Colonic mucosa (tissue), 4 donors: ENCODE measurements at regions not wholly inside any gene's neighbourhood (a gene's known extent, or its start where the extent isn't known, plus 50 kb on each side); places are given as distances from the start of the nearest gene placed in this dataset.

ENCODE experiments used
- DNase-seq: peaks from one replicate; pipeline ENCODE4 v3.0.0-alpha.2; 2020
- H3K27ac ChIP-seq: fragments of 200-600 bp; one replicate; pipeline ENCODE4 v1.8.0; 2021
- H3K27me3 ChIP-seq: fragments of 200-600 bp; one replicate; pipeline ENCODE4 v1.8.0; 2021
- H3K36me3 ChIP-seq: fragments of 200-600 bp; one replicate; pipeline ENCODE4 v1.8.0; 2021
- H3K4me1 ChIP-seq: fragments of 200-600 bp; one replicate; pipeline ENCODE4 v1.8.0; 2021; ENCODE audit warnings: mild to moderate bottlenecking
- H3K4me3 ChIP-seq: fragments of 200-600 bp; one replicate; pipeline ENCODE4 v1.8.0; 2021
- H3K9ac ChIP-seq, 2 donors: one replicate each; pipeline ENCODE4 v1.7.0; 2013; ENCODE audit warnings: control low read depth in 2 of 2, low read depth in 2 of 2, low read length in 2 of 2
- H3K9me3 ChIP-seq: fragments of 200-600 bp; one replicate; pipeline ENCODE4 v1.8.0; 2021
- intact Hi-C: fragments of 100-400 bp; cut with DNase I; formaldehyde crosslinking; loops from one replicate; pipeline ENCODE4 v1.14.1; 2022
- TF ChIP-seq, protein P1 (sequence below): fragments of 200-600 bp; IDR thresholded peaks from one replicate; pipeline ENCODE4 v1.8.0; 2022; ENCODE audit warnings: antibody characterized with exemption, mild to moderate bottlenecking
- donor health status: healthy.
- donor health status: DM: no; HTN: no; CAD: no.
- donor health status: DM: no; HTN: no; CAD: no.

- no peaks in the 10 kb centered on the region for H3K9me3 ChIP-seq
- intact Hi-C loops: no loop called here
- TF ChIP-seq, protein P1, sequence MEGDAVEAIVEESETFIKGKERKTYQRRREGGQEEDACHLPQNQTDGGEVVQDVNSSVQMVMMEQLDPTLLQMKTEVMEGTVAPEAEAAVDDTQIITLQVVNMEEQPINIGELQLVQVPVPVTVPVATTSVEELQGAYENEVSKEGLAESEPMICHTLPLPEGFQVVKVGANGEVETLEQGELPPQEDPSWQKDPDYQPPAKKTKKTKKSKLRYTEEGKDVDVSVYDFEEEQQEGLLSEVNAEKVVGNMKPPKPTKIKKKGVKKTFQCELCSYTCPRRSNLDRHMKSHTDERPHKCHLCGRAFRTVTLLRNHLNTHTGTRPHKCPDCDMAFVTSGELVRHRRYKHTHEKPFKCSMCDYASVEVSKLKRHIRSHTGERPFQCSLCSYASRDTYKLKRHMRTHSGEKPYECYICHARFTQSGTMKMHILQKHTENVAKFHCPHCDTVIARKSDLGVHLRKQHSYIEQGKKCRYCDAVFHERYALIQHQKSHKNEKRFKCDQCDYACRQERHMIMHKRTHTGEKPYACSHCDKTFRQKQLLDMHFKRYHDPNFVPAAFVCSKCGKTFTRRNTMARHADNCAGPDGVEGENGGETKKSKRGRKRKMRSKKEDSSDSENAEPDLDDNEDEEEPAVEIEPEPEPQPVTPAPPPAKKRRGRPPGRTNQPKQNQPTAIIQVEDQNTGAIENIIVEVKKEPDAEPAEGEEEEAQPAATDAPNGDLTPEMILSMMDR: no peak
- H3K27me3 ChIP-seq: no peaks in the 10 kb centered on the region
- H3K9ac ChIP-seq: no peak overlapping the region
- no peaks in the 10 kb centered on the region for H3K4me1 ChIP-seq
- H3K27ac ChIP-seq: no peak overlapping the region
- H3K36me3 ChIP-seq: no peaks in the 10 kb centered on the region
- no peak for DNase-seq
- no peak overlapping the region for H3K4me3 ChIP-seq
Measured at GRCh38 chr11:134502153-134502550, 90.1 kb upstream of the B3GAT1 start.

- Histone ChIP-seq H3K4me3 (no peak overlapping the region), H3K9me3 (no peaks in the 10 kb centered on the region), H3K36me3 (no peaks in the 10 kb centered on the region), H3K4me1 (no peaks in the 10 kb centered on the region), H3K27ac (no peak overlapping the region), H3K9ac (no peak overlapping the region), H3K27me3 (no peaks in the 10 kb centered on the region)
- intact Hi-C loops: no loop called here
- TF ChIP-seq, protein P1: no peak
- DNase-seq: no peak
Measured at GRCh38 chr11:134501406-134502152, 89.5 kb upstream of the B3GAT1 start.

GRCh38 chr11:134500621-134501020 is 88.6 kb upstream of the B3GAT1 start:
- Histone ChIP-seq H3K9me3 (no peaks in the 10 kb centered on the region), H3K4me1 (no peaks in the 10 kb centered on the region), H3K4me3 (no peak overlapping the region), H3K9ac (no peak overlapping the region), H3K27ac (no peak overlapping the region), H3K27me3 (no peaks in the 10 kb centered on the region), H3K36me3 (no peaks in the 10 kb centered on the region)
- DNase-seq: no peak
- intact Hi-C loops: no loop called here
- TF ChIP-seq, protein P1: no peak

DNA sequence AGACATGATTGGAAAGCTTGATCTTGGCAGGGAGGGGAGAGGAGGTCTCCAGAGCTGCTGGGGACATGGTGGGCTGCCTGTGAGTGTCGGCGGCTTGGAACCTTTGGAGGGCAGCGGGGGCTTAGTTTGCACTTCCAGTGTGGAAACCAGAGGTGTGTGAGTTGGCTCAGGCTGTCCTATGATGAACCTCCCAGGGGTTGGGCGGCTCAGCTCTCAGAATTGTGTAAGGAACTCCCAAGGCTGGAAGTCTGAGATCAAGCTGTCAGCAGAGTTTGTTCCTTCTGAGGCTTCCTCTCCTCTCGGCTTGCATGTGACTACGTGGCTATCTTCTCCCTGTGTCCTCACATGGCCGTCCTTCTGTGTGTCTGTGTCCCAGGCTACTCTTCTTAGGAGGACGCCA is 87.9 kb upstream of the B3GAT1 start:
- Histone ChIP-seq H3K27ac (no peak overlapping the region), H3K9ac (no peak overlapping the region), H3K27me3 (no peaks in the 10 kb centered on the region), H3K4me1 (no peaks in the 10 kb centered on the region), H3K4me3 (no peak overlapping the region), H3K9me3 (no peaks in the 10 kb centered on the region), H3K36me3 (no peaks in the 10 kb centered on the region)
- DNase-seq: no peak
- intact Hi-C loops: no loop called here
- TF ChIP-seq, protein P1: no peak

DNA sequence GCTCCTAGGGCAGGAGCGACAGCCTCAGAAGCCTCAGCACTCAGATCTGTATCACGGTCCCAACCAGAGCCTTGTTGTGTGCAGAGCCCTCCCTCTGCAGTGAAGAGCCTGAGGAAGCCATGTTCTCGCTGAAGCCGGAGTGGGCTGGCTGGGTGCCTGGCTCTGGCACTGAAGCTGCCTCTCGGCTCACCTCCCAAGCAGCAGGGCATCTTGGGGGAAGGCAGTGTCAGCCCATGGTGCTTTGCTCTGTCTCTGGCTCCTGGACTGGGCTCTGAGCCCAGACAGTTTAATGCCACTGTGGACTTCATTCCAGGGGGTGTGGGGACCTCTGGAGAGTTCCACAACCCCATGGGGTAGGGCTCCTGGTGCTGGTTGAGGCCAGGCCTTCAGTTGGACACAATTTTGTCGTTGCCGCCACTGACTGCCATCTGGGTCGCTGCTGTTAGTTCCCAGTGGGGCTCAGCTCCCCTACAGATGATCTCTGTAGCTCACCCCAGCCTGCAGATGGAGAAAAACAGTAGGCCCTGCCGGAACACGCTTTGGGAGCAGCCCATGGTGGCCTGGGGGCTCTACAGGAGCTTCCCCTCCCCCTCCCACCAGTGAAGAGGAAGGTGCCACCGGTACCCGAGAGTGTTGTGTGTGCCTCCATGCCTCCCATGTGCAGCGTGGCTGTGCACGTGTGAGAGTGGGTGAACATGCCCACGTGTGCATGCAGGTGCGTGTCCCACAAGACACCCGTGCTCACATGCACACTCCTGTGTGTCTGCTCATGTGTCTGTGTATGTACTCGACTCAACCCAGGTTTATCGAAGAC is 86.5 kb upstream of the B3GAT1 start:
- intact Hi-C loops: no loop called here
- no peak for DNase-seq

More for the DNA sequence above, 86.5 kb upstream of the B3GAT1 start:
- TF ChIP-seq, protein P1: no peak
- no peaks in the 10 kb centered on the region for H3K27me3 ChIP-seq
- no peak overlapping the region for H3K27ac ChIP-seq
- H3K9ac ChIP-seq: no peak overlapping the region
- no peaks in the 10 kb centered on the region for H3K36me3 ChIP-seq
- H3K4me1 ChIP-seq: no peaks in the 10 kb centered on the region
- no peak overlapping the region for H3K4me3 ChIP-seq
- no peaks in the 10 kb centered on the region for H3K9me3 ChIP-seq
